KMS-11 (cell line): ENCODE measurements at regions not wholly inside any gene's neighbourhood (a gene's known extent, or its start where the extent isn't known, plus 50 kb on each side); places are given as distances from the start of the nearest gene placed in this dataset.

Source experiments
- H2AFZ ChIP-seq: fragments of 200-600 bp; sonication (generic); 2 replicates; pipeline ENCODE4 v1.6.1; 2016; ENCODE audit warnings: antibody characterized with exemption, mixed run types, low read depth
- H3K27ac ChIP-seq: fragments of 200-600 bp; sonication (generic); 2 replicates; pipeline ENCODE4 v1.6.1; 2016; ENCODE audit warnings: mild to moderate bottlenecking, mixed run types
- H3K27me3 ChIP-seq: fragments of 200-600 bp; sonication (generic); 2 replicates; pipeline ENCODE4 v1.6.1; 2017; ENCODE audit warnings: mild to moderate bottlenecking, low read depth, mixed run types, moderate library complexity; ENCODE audit not compliant: insufficient read depth
- H3K36me3 ChIP-seq: fragments of 200-600 bp; sonication (generic); 2 replicates; pipeline ENCODE4 v1.6.1; 2017; ENCODE audit warnings: mild to moderate bottlenecking, mixed run types; ENCODE audit not compliant: insufficient read depth
- H3K4me1 ChIP-seq: fragments of 200-600 bp; sonication (generic); 2 replicates; pipeline ENCODE4 v1.6.1; 2016; ENCODE audit warnings: mild to moderate bottlenecking, low read depth, mixed run types; ENCODE audit not compliant: poor library complexity, severe bottlenecking
- H3K4me2 ChIP-seq: fragments of 200-600 bp; sonication (generic); 2 replicates; pipeline ENCODE4 v1.7.0; 2016; ENCODE audit warnings: mild to moderate bottlenecking, mixed run types
- H3K4me3 ChIP-seq: fragments of 200-600 bp; sonication (generic); IDR thresholded peaks from 2 replicates; pipeline ENCODE4 v1.6.1; 2017; ENCODE audit warnings: low read depth, low read length, mixed read lengths; ENCODE audit not compliant: insufficient read depth
- H3K79me2 ChIP-seq: fragments of 200-600 bp; sonication (generic); 2 replicates; pipeline ENCODE4 v1.6.1; 2016; ENCODE audit warnings: low read depth, mixed run types; ENCODE audit not compliant: insufficient read depth
- H3K9ac ChIP-seq: fragments of 200-600 bp; sonication (generic); 2 replicates; pipeline ENCODE4 v1.6.1; 2016; ENCODE audit warnings: mild to moderate bottlenecking, mixed run types
- H4K20me1 ChIP-seq: fragments of 200-600 bp; sonication (generic); 2 replicates; pipeline ENCODE4 v1.6.1; 2016; ENCODE audit warnings: mild to moderate bottlenecking, mixed run types; ENCODE audit not compliant: insufficient read depth
- CTCF ChIP-seq: fragments of 200-600 bp; sonication (generic); conservative IDR thresholded peaks from 2 replicates; pipeline ENCODE4 v1.6.1; 2017; ENCODE audit warnings: low read depth, mild to moderate bottlenecking, antibody characterized with exemption, low read length, moderate library complexity, mixed read lengths

GRCh38 chr5:81802625-81803024, 51.7 kb upstream of the SSBP2 start:
- H4K20me1 ChIP-seq, result no peaks in the 10 kb centered on the region
- no peaks in the 10 kb centered on the region for H3K27me3 ChIP-seq
- no peaks in the 10 kb centered on the region for H3K79me2 ChIP-seq

GRCh38 chr5:81802020-81802419, 51.1 kb upstream of the SSBP2 start:
- Histone ChIP-seq H3K27ac (no peak overlapping the region), H3K4me1 (peaks cover 12% of the 10 kb centered on the region), H3K27me3 (no peaks in the 10 kb centered on the region), H2AFZ (no peak overlapping the region), H4K20me1 (no peaks in the 10 kb centered on the region), H3K36me3 (no peaks in the 10 kb centered on the region), H3K4me3 (no peak overlapping the region), H3K4me2 (no peak overlapping the region), H3K79me2 (no peaks in the 10 kb centered on the region), H3K9ac (no peak overlapping the region)
- TF ChIP-seq CTCF, result no peak

More at GRCh38 chr5:81802625-81803024, 51.7 kb upstream of the SSBP2 start:
- Histone ChIP-seq H3K4me3 (no peak overlapping the region), H3K9ac (no peak overlapping the region), H3K36me3 (no peaks in the 10 kb centered on the region), H2AFZ (no peak overlapping the region), H3K4me1 (peaks cover 12% of the 10 kb centered on the region), H3K27ac (no peak overlapping the region), H3K4me2 (no peak overlapping the region)
- no peak for TF ChIP-seq CTCF

- Histone ChIP-seq H3K27ac (no peak overlapping the region), H4K20me1 (no peaks in the 10 kb centered on the region), H3K4me3 (no peak overlapping the region), H3K27me3 (no peaks in the 10 kb centered on the region), H3K9ac (no peak overlapping the region), H3K36me3 (no peaks in the 10 kb centered on the region), H3K4me1 (peaks cover 12% of the 10 kb centered on the region), H2AFZ (no peak overlapping the region), H3K79me2 (no peaks in the 10 kb centered on the region), H3K4me2 (no peak overlapping the region)
- TF ChIP-seq CTCF, result no peak
These were observed 49.9 kb upstream of the SSBP2 start for GRCh38 chr5:81800797-81801196.
